GM19043 (cell line): ENCODE measurements at regions not wholly inside any gene's neighbourhood (a gene's known extent, or its start where the extent isn't known, plus 50 kb on each side); places are given as distances from the start of the nearest gene placed in this dataset.
"Not testable (repeated sequence)": the region's sequence is repeated elsewhere in the genome, so short reads cannot be mapped to it uniquely, and the experiment has no call there.

Source experiments
- ATAC-seq: cut with Tn5 transposase; IDR thresholded peaks from one replicate; pipeline ENCODE4 v1.9.1; 2021; ENCODE audit warnings: low read depth; ENCODE audit not compliant: unreplicated experiment

GRCh38 chr5:130526708-130527107 is 622.4 kb downstream of the CHSY3 start:
- ATAC-seq, result no peak

GRCh38 chr5:130520211-130520610 is 615.9 kb downstream of the CHSY3 start:
- ATAC-seq, result no peak

- ATAC-seq, result no peak
These were observed 610.9 kb downstream of the CHSY3 start for GRCh38 chr5:130514984-130515690.

GRCh38 chr5:130502702-130503101 is 598.4 kb downstream of the CHSY3 start:
- ATAC-seq, result no peak

- no peak for ATAC-seq
These were observed 597.0 kb downstream of the CHSY3 start for GRCh38 chr5:130501151-130501865.

- ATAC-seq, result not testable (repeated sequence)
These were observed 596.2 kb downstream of the CHSY3 start for GRCh38 chr5:130500495-130500894.

- no peak for ATAC-seq
These were observed 592.0 kb downstream of the CHSY3 start for GRCh38 chr5:130496215-130496614.

GRCh38 chr5:130488252-130488651 is 584.0 kb downstream of the CHSY3 start:
- ATAC-seq, result no peak

GRCh38 chr5:130479045-130479804 is 575.0 kb downstream of the CHSY3 start:
- no peak for ATAC-seq

- no peak for ATAC-seq
These were observed 572.1 kb downstream of the CHSY3 start for GRCh38 chr5:130476325-130476724.

- no peak for ATAC-seq
These were observed 558.3 kb downstream of the CHSY3 start for GRCh38 chr5:130462516-130462915.

- no peak for ATAC-seq
These were observed 550.9 kb downstream of the CHSY3 start for GRCh38 chr5:130455175-130455574.

GRCh38 chr5:130452744-130453143 is 548.5 kb downstream of the CHSY3 start:
- ATAC-seq, result no peak

- no peak for ATAC-seq
These were observed 532.2 kb downstream of the CHSY3 start for GRCh38 chr5:130436430-130436829.

- ATAC-seq, result no peak
These were observed 523.1 kb downstream of the CHSY3 start for GRCh38 chr5:130427222-130427955.

GRCh38 chr5:130425424-130425823 is 521.2 kb downstream of the CHSY3 start:
- no peak for ATAC-seq

- no peak for ATAC-seq
These were observed 520.1 kb downstream of the CHSY3 start for GRCh38 chr5:130424341-130424740.

- ATAC-seq, result no peak
These were observed 498.6 kb downstream of the CHSY3 start for GRCh38 chr5:130402906-130403305.

- no peak for ATAC-seq
These were observed 495.8 kb downstream of the CHSY3 start for GRCh38 chr5:130400091-130400490.

GRCh38 chr5:130398825-130399224 is 494.6 kb downstream of the CHSY3 start:
- no peak for ATAC-seq

- ATAC-seq, result not testable (repeated sequence)
These were observed 493.5 kb downstream of the CHSY3 start for GRCh38 chr5:130397727-130398126.
